ENCODE measurements at regions not wholly inside any gene's neighbourhood (a gene's known extent, or its start where the extent isn't known, plus 50 kb on each side); places are given as distances from the start of the nearest gene placed in this dataset.
A peak's percentile ranks its signal among the peaks of the same experiment; 100 is the strongest.

GRCh38 chr6:143594647-143595046 is 83.1 kb upstream of the PHACTR2 start:
- peak; percentile 6 for DNase-seq (ENCODE audit: low spot score)

- no peak for DNase-seq (ENCODE audit: low spot score)
These were observed 80.8 kb upstream of the FUCA2 start for GRCh38 chr6:143592335-143592734.

GRCh38 chr6:143591441-143591840 is 79.9 kb upstream of the FUCA2 start:
- no peak for DNase-seq (ENCODE audit: low spot score)

GRCh38 chr6:143589162-143589561 is 77.6 kb upstream of the FUCA2 start:
- DNase-seq (ENCODE audit: low spot score) = no peak

- DNase-seq (ENCODE audit: low spot score) = no peak
These were observed 75.0 kb upstream of the FUCA2 start for GRCh38 chr6:143586557-143586956.

GRCh38 chr6:143585716-143586115 is 74.2 kb upstream of the FUCA2 start:
- no peak for DNase-seq (ENCODE audit: low spot score)

GRCh38 chr6:143585241-143585640 is 73.7 kb upstream of the FUCA2 start:
- no peak for DNase-seq (ENCODE audit: low spot score)

GRCh38 chr6:143583542-143584327 is 72.2 kb upstream of the FUCA2 start:
- DNase-seq (ENCODE audit: low spot score) = no peak

- no peak for DNase-seq (ENCODE audit: low spot score)
These were observed 70.4 kb upstream of the FUCA2 start for GRCh38 chr6:143581835-143582480.

- DNase-seq (ENCODE audit: low spot score) = no peak
These were observed 68.2 kb upstream of the FUCA2 start for GRCh38 chr6:143579703-143580102.

- DNase-seq (ENCODE audit: low spot score) = no peak
These were observed 66.5 kb upstream of the FUCA2 start for GRCh38 chr6:143578054-143578453.

GRCh38 chr6:143575901-143576426 is 64.4 kb upstream of the FUCA2 start:
- no peak for DNase-seq (ENCODE audit: low spot score)

- DNase-seq (ENCODE audit: low spot score) = peak; percentile 77
These were observed 63.9 kb upstream of the FUCA2 start for GRCh38 chr6:143575440-143575839.

GRCh38 chr6:143570147-143570853 is 58.8 kb upstream of the FUCA2 start:
- no peak for DNase-seq (ENCODE audit: low spot score)

GRCh38 chr6:143569040-143569439 is 57.5 kb upstream of the FUCA2 start:
- no peak for DNase-seq (ENCODE audit: low spot score)

GRCh38 chr6:143564484-143565017 is 53.0 kb upstream of the FUCA2 start:
- DNase-seq (ENCODE audit: low spot score) = no peak

- no peak for DNase-seq (ENCODE audit: low spot score)
These were observed 50.6 kb upstream of the FUCA2 start for GRCh38 chr6:143562143-143562542.

All from A172 (cell line).